ENCODE measurements at regions not wholly inside any gene's neighbourhood (a gene's known extent, or its start where the extent isn't known, plus 50 kb on each side); places are given as distances from the start of the nearest gene placed in this dataset.

GRCh38 chrX:69232945-69233344 lies 67.7 kb upstream of the PJA1 start:
- TF ChIP-seq, protein P1, sequence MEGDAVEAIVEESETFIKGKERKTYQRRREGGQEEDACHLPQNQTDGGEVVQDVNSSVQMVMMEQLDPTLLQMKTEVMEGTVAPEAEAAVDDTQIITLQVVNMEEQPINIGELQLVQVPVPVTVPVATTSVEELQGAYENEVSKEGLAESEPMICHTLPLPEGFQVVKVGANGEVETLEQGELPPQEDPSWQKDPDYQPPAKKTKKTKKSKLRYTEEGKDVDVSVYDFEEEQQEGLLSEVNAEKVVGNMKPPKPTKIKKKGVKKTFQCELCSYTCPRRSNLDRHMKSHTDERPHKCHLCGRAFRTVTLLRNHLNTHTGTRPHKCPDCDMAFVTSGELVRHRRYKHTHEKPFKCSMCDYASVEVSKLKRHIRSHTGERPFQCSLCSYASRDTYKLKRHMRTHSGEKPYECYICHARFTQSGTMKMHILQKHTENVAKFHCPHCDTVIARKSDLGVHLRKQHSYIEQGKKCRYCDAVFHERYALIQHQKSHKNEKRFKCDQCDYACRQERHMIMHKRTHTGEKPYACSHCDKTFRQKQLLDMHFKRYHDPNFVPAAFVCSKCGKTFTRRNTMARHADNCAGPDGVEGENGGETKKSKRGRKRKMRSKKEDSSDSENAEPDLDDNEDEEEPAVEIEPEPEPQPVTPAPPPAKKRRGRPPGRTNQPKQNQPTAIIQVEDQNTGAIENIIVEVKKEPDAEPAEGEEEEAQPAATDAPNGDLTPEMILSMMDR (IDR thresholded peaks at IDR 0.05), result no peak
- no peak for TF ChIP-seq POLR2A (IDR thresholded peaks at IDR 0.05)
- TF ChIP-seq POLR2AphosphoS5 (IDR thresholded peaks at IDR 0.05), result no peak
